Stimulated activated CD8-positive, alpha-beta memory T cell treated with anti-CD3 and anti-CD28 coated beads, Interleukin-4, amount 100 ng/mL, for 48 hours (primary cell): ENCODE measurements at regions not wholly inside any gene's neighbourhood (a gene's known extent, or its start where the extent isn't known, plus 50 kb on each side); places are given as distances from the start of the nearest gene placed in this dataset.
"Not testable (repeated sequence)": the region's sequence is repeated elsewhere in the genome, so short reads cannot be mapped to it uniquely, and the experiment has no call there.

ENCODE experiments used
- DNase-seq: peaks from one replicate; pipeline ENCODE4 v3.0.0-alpha.2; 2020

DNA sequence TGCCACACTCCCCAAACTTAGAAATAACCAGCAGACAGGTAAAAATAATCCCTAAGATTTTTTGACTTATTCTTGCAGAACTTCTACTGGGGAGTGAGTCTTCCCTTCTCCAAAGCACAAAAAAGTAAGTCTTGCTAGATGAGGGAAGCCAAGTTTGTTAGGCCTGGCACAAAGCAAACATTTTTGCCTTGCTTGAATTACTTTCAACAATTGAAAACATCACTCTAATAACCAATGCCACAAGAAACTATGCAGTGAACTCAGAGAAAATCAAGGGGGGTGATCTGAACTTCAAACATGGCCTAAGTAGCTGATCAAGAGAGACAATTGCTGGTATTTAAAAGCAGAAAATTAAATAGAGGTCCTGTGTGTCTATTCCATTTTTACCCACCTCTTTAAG, 123.6 kb upstream of the SLC1A3 start:
- DNase-seq, result no peak

DNA sequence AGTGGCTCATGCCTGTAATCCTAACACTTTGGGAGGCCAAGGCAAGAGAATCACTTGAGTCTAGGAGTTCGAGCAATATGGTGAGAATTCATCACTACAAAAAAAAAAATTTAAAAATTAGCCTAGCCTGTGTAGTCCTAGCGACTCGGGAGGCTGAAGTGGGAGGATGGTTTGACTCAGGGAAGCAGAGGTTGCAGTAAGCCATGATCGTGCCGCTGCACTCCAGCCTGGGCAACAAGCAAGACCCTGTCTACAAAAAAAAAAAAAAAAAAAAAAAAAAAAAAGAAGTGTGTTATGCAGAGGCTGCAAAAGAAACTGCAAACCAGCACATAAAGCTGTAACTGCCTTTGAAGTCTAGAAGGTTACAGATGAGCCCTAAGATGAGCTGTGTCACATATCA, 116.9 kb upstream of the SLC1A3 start:
- no peak for DNase-seq

- DNase-seq, result no peak
These were observed 114.5 kb upstream of the SLC1A3 start for GRCh38 chr5:36491856-36492255.

DNA sequence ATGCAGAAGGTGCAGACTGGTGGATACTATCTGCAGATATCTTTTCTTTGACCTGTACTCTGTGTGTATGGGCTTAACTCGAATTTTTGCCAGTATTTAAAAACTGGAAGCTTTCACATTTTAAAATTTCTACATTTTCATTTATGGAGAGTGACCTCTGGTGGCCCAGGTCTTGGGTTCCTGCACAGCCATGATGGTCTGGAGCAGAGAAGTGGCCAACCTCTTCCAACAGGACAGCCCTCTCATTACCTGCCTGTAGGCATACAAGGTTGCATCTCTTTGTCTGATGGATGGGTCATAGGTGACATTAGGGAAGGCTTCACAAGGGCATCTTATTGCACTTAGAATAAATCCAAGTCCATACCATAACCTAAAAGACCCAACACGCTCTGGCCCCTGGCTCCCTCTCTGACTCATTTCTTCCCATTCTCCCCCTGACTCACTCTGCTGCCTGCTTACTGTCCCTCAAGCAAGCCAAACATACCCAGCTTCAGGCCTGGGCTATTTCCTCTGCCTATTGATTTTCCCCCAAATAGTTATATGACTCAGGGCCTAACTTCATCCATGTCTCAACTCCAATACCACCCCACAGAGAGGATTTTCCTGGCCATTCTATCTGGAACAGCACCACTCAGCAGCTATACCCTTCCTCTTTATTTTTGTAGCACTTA, 113.3 kb upstream of the SLC1A3 start:
- DNase-seq, result no peak

DNA sequence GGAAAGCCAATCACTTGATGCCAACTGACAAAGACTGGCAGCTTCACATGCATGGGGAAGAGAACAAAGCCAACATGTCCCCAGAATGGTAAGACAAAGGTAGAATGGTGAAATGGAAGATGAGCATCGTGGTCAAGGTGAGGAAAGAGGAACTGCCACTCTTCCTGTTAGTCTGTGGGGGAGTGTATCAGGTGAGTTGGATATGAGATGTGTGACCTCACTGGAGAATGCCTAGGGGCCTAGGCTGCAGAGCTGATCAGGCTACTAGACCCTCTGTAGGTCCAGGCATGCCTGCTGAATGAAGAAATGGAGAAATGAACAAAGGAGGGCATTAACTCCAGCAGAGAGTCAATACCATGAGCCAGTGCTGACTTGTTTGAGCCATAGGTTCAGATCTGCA, 112.4 kb upstream of the SLC1A3 start:
- no peak for DNase-seq

GRCh38 chr5:36494841-36495601, 111.4 kb upstream of the SLC1A3 start:
- no peak for DNase-seq

GRCh38 chr5:36495611-36496010, 110.8 kb upstream of the SLC1A3 start:
- no peak for DNase-seq

DNA sequence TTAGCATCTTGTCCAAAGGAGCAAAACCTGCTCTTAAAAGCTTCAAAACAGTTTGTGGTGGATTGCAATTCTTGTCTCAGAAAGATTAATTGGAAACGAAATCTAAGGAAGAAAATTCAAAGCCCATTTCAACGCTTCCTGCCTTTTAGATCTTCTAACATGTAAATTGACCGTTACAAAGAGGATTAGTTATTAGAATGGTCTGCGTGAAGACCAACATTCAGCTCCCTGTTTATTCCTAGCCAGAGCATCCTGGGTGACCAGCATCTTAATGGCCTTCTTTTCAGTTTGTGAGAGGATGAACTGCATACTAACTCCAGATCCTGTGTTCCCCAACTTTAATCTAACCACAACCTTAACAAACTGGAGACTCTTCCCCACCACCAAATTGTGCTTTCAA, 109.9 kb upstream of the SLC1A3 start:
- DNase-seq, result no peak

- no peak for DNase-seq
These were observed 103.8 kb upstream of the SLC1A3 start for GRCh38 chr5:36502608-36503007.

- no peak for DNase-seq
These were observed 101.4 kb upstream of the SLC1A3 start for GRCh38 chr5:36505021-36505420.

GRCh38 chr5:36507332-36507952, 99.0 kb upstream of the SLC1A3 start:
- peak; percentile 88 for DNase-seq

GRCh38 chr5:36508331-36508730, 98.1 kb upstream of the SLC1A3 start:
- not testable (repeated sequence) for DNase-seq

- DNase-seq, result not testable (repeated sequence)
These were observed 92.8 kb upstream of the SLC1A3 start for GRCh38 chr5:36513647-36514046.

- DNase-seq, result no peak
These were observed 86.5 kb upstream of the SLC1A3 start for GRCh38 chr5:36519881-36520280.

DNA sequence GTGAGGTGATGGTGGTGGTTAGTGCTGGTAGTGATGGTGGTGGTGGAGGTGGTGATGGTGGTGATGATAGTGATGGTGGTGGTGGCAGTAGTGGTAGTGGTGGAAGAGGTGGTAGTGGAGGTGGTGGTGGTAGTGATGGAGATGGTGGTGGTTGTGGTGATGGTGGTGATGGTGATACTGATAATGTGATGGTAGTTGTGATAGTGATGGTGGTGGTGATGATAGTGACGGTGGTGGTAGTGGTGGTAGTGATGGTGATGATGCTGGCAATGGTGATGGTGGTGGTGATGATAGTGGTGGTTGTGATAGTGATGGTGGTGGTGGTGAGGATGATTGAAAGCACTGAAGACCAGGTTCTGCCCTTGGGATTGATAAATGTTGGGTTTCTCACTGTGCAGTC, 85.2 kb upstream of the SLC1A3 start:
- DNase-seq, result no peak

GRCh38 chr5:36521838-36522745, 84.3 kb upstream of the SLC1A3 start:
- no peak for DNase-seq

- DNase-seq, result no peak
These were observed 83.7 kb upstream of the SLC1A3 start for GRCh38 chr5:36522746-36523065.

DNA sequence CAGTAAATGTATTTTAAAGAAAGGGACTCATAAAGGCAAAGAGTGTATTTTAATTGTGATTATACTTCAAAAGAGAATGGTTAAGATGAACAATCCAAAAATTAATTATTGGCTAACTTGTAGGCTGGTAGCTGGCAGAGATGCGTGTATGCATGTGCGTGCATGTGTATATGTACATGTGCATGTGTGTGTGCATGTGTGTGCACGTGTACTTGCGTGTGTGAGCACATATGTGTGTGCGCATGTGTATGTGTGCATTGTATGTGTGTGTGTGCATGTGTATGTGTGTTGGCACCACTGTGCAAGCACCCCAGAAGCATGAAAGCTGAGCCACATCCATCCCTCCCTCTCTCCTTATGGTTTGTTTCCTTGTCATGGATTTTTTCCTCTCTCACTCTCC, 83.0 kb upstream of the SLC1A3 start:
- no peak for DNase-seq

DNA sequence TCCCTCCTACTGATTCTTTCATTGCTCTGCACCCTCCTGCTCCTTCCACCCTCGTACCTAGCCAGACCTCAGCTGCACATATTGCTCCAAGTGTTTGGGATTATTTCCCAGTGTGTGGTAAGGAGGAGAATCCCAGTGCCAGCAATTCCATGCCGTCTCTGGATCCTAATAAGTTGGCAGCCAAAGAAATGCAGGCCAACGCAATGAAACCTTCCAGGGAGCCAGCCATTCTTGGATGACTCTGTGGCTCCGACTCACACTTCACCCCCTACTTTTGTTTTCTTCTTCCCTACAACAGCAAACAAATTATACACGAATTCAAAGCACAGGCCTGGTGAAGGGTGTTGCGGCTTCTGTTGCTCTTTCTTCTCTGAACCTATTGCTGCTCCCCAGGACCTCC, 82.5 kb upstream of the SLC1A3 start:
- no peak for DNase-seq

DNA sequence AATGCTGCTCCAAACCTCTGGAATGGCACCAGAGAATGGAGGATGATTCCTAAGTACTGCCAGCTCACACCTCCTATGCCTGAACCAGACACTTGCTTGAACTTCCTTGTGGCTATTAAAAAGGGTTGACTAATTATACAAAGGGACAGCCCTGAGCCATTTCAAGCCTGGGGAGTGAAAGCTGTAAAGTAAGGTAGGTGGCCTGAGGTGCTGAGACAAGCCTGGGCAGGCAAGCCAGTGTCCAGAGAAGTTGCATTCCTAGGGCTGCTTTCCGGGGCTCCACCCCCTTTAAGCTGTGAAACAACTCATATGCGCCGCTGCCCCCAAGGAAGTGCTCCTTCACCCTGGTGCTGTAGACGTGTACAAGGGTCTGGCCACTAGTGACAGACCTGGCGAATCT, 79.9 kb upstream of the SLC1A3 start:
- no peak for DNase-seq

DNA sequence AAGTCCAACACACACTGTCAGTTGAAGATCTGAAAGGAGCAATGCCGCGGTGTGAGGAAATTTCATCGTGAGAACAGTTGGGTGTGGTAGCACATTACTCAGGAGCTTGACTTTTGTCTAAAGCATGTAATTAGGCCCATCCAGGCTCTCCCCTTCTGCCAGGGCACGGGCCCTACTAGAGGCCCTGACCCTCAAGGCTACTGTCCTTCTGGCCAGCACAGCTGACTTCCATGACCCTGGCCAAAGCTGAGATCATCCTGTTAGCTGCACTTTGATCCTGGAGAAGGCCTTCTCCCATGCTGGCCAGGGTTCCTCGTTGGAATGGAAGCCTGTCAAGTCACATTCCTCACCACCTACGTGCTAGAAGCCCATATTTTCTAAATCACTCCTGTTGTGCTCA, 77.8 kb upstream of the SLC1A3 start:
- no peak for DNase-seq

GRCh38 chr5:36529142-36529541, 77.3 kb upstream of the SLC1A3 start:
- no peak for DNase-seq

DNA sequence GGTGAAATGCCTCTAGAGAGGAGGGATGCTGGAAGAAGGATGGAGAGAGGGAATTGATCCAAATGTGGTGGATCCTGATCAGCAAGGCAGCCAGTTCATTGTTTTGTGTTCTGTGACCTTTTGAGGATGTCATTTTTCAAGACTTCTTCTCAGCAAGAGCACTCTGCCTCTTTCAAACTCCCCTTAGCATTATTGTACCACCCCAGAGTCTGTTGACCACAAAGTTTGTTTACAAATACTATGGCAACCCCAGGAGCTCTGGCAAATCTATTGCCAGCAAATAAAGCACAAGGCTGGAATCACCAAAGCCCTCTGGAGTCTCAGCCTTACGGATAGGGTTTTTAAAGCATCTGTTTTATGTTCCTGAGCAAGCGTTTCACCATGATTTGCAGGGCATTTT, 76.2 kb upstream of the SLC1A3 start:
- no peak for DNase-seq
